HG03196 (cell line): ENCODE measurements at regions not wholly inside any gene's neighbourhood (a gene's known extent, or its start where the extent isn't known, plus 50 kb on each side); places are given as distances from the start of the nearest gene placed in this dataset.
"Not testable (repeated sequence)": the region's sequence is repeated elsewhere in the genome, so short reads cannot be mapped to it uniquely, and the experiment has no call there.

Experiments used
- ATAC-seq: cut with Tn5 transposase; IDR thresholded peaks from one replicate; pipeline ENCODE4 v1.9.1; 2021; ENCODE audit not compliant: unreplicated experiment

GRCh38 chr1:58966917-58967740 lies 183.3 kb upstream of the JUN start:
- no peak for ATAC-seq

- peak; percentile 81 for ATAC-seq
These were observed 184.6 kb upstream of the JUN start for GRCh38 chr1:58968360-58968952.

- ATAC-seq = not testable (repeated sequence)
These were observed 185.3 kb upstream of the JUN start for GRCh38 chr1:58969176-58969575.

GRCh38 chr1:58971629-58972140 lies 187.8 kb upstream of the JUN start:
- no peak for ATAC-seq

GRCh38 chr1:58975888-58976287 lies 192.0 kb upstream of the JUN start:
- ATAC-seq = no peak

GRCh38 chr1:58976294-58976693 lies 192.4 kb upstream of the JUN start:
- ATAC-seq = no peak

- ATAC-seq = no peak
These were observed 193.8 kb upstream of the JUN start for GRCh38 chr1:58977598-58977997.

- no peak for ATAC-seq
These were observed 194.2 kb upstream of the JUN start for GRCh38 chr1:58978096-58978495.

GRCh38 chr1:58979086-58979485 lies 195.2 kb upstream of the JUN start:
- no peak for ATAC-seq

- ATAC-seq = no peak
These were observed 195.8 kb upstream of the JUN start for GRCh38 chr1:58979677-58980076.

GRCh38 chr1:58981392-58981791 lies 197.5 kb upstream of the JUN start:
- ATAC-seq = no peak

- ATAC-seq = no peak
These were observed 198.6 kb upstream of the JUN start for GRCh38 chr1:58982259-58982998.

GRCh38 chr1:58983162-58983561 lies 199.3 kb upstream of the JUN start:
- ATAC-seq = no peak

- ATAC-seq = no peak
These were observed 199.9 kb upstream of the JUN start for GRCh38 chr1:58983633-58984245.

GRCh38 chr1:58986996-58987767 lies 203.3 kb upstream of the JUN start:
- no peak for ATAC-seq

- no peak for ATAC-seq
These were observed 204.9 kb upstream of the JUN start for GRCh38 chr1:58988752-58989151.

- ATAC-seq = no peak
These were observed 206.0 kb upstream of the JUN start for GRCh38 chr1:58989845-58990244.

- ATAC-seq = no peak
These were observed 207.5 kb upstream of the JUN start for GRCh38 chr1:58991305-58991704.

- ATAC-seq = no peak
These were observed 208.8 kb upstream of the JUN start for GRCh38 chr1:58992643-58993042.

- no peak for ATAC-seq
These were observed 209.6 kb upstream of the JUN start for GRCh38 chr1:58993403-58993802.

GRCh38 chr1:58994664-58995063 lies 210.8 kb upstream of the JUN start:
- no peak for ATAC-seq
